B cell (primary cell): ENCODE measurements at regions not wholly inside any gene's neighbourhood (a gene's known extent, or its start where the extent isn't known, plus 50 kb on each side); places are given as distances from the start of the nearest gene placed in this dataset.

ENCODE experiments used
- ATAC-seq: fragments of 200-7000 bp; cut with Tn5 transposase; one replicate; pipeline ENCODE4 v1.10.0; 2021; ENCODE audit warnings: low read depth, mild to moderate bottlenecking, moderate number of reproducible peaks, moderate library complexity
- CTCF ChIA-PET: fragments of 350-600 bp; sonication (Branson Sonifier 250); formaldehyde crosslinking; loops from one replicate; lab custom pipeline; 2021; ENCODE audit warnings: antibody characterized with exemption, inconsistent platforms; lab: Charles Lee
- POLR2A ChIA-PET: fragments of 350-600 bp; sonication (Branson Sonifier 250); formaldehyde crosslinking; loops from one replicate; lab custom pipeline; 2021; ENCODE audit warnings: antibody characterized with exemption; lab: Charles Lee
- DNase-seq: peaks from one replicate; pipeline ENCODE4 v3.0.0; 2013
- H2AFZ ChIP-seq: 2 replicates; pipeline ENCODE4 v1.6.1; 2012; ENCODE audit warnings: mild to moderate bottlenecking, low read depth, low read length; ENCODE audit not compliant: insufficient read depth, poor library complexity, severe bottlenecking
- H3K27ac ChIP-seq, 2 donors: 1 replicate in 1 of 2; 2 replicates in 1 of 2; pipeline ENCODE4 v1.5.1; 2012 to 2013; ENCODE audit warnings: low read length in 2 of 2, mild to moderate bottlenecking in 2 of 2, moderate library complexity in 1 of 2
- H3K27me3 ChIP-seq, 4 experiments: fragments of 200-600 bp in 1 of 4; sonication (generic) in 1 of 4; replicated peaks in 1 of 4; 1 replicate in 2 of 4; 2 replicates in 2 of 4; pipeline versions ENCODE4 v1.6.1 to v1.7.0; 2013 to 2016; ENCODE audit warnings: low read length in 3 of 4, mild to moderate bottlenecking in 2 of 4, mixed read lengths in 1 of 4, moderate library complexity in 1 of 4; ENCODE audit not compliant: insufficient read depth in 4 of 4, control insufficient read depth in 3 of 4; ENCODE audit errors: control extremely low read depth in 1 of 4
- H3K36me3 ChIP-seq, 2 experiments: replicated peaks in 1 of 2; 1 replicate in 1 of 2; 2 replicates in 1 of 2; pipeline versions ENCODE4 v1.6.1 to v1.7.1; 2013; ENCODE audit warnings: low read length in 1 of 2; ENCODE audit not compliant: insufficient read depth in 2 of 2, control insufficient read depth in 1 of 2; ENCODE audit errors: control extremely low read depth in 1 of 2, extremely low read depth in 1 of 2
- H3K4me1 ChIP-seq, 2 donors: fragments of 200-600 bp in 1 of 2; sonication (generic) in 1 of 2; 1 replicate in 1 of 2; 2 replicates in 1 of 2; pipeline versions ENCODE4 v1.5.1 to v1.6.1; 2013 to 2017; ENCODE audit warnings: low read length in 2 of 2; ENCODE audit not compliant: control insufficient read depth in 2 of 2, insufficient read depth in 2 of 2
- H3K4me2 ChIP-seq: replicated peaks from 2 replicates; pipeline ENCODE3; 2012; ENCODE audit warnings: mild to moderate bottlenecking, low read depth, low read length; ENCODE audit not compliant: poor library complexity, severe bottlenecking
- H3K4me3 ChIP-seq, 5 experiments: fragments of 200-600 bp in 1 of 5; sonication (generic) in 1 of 5; 1 replicate in 3 of 5; 2 replicates in 2 of 5; pipeline versions ENCODE4 v1.5.1 to v1.7.0; 2011 to 2016; ENCODE audit warnings: low read length in 4 of 5, mild to moderate bottlenecking in 4 of 5, low read depth in 2 of 5, control low read depth in 1 of 5, moderate library complexity in 1 of 5; ENCODE audit not compliant: insufficient read depth in 1 of 5; ENCODE audit errors: control extremely low read depth in 1 of 5, extremely low read depth in 1 of 5
- H3K79me2 ChIP-seq: fragments of 200-600 bp; sonication (generic); one replicate; pipeline ENCODE4 v1.6.0; 2016; ENCODE audit warnings: low read length; ENCODE audit not compliant: control insufficient read depth, insufficient read depth
- H3K9ac ChIP-seq: fragments of 200-600 bp; sonication (generic); 2 replicates; pipeline ENCODE4 v1.6.1; 2017; ENCODE audit warnings: mild to moderate bottlenecking, low read length, moderate library complexity
- H3K9me3 ChIP-seq, 3 donors: one replicate each; pipeline versions ENCODE4 v1.6.1 to v1.7.1; 2013; ENCODE audit warnings: low read length in 2 of 3; ENCODE audit not compliant: control insufficient read depth in 2 of 3, insufficient read depth in 1 of 3; ENCODE audit errors: control extremely low read depth in 1 of 3
- H4K20me1 ChIP-seq: 2 replicates; pipeline ENCODE4 v1.6.0; 2012; ENCODE audit warnings: mild to moderate bottlenecking, low read length; ENCODE audit not compliant: insufficient read depth, control insufficient read depth, poor library complexity, severe bottlenecking
- H3K27ac Mint-ChIP-seq: one replicate; pipeline ENCODE4 v1.8.0; 2021; ENCODE audit warnings: mixed read lengths
- H3K27me3 Mint-ChIP-seq: one replicate; pipeline ENCODE4 v1.8.0; 2021; ENCODE audit warnings: mixed read lengths
- H3K4me1 Mint-ChIP-seq: one replicate; pipeline ENCODE4 v1.8.0; 2021; ENCODE audit warnings: mixed read lengths
- H3K4me3 Mint-ChIP-seq: one replicate; pipeline ENCODE4 v1.8.0; 2021; ENCODE audit warnings: mixed read lengths
- H3K9me3 Mint-ChIP-seq: one replicate; pipeline ENCODE4 v1.8.0; 2022; ENCODE audit warnings: mixed read lengths; ENCODE audit not compliant: insufficient read depth
- CTCF ChIP-seq: fragments of 200-600 bp; IDR thresholded peaks from one replicate; pipeline ENCODE4 v1.8.0; 2022; ENCODE audit warnings: antibody characterized with exemption, mild to moderate bottlenecking
- EZH2 ChIP-seq: IDR thresholded peaks from 2 replicates; pipeline ENCODE4 v1.6.1; 2012; ENCODE audit warnings: borderline replicate concordance, low read depth, mild to moderate bottlenecking, moderate library complexity, low read length; ENCODE audit not compliant: insufficient read depth, poor library complexity, severe bottlenecking
- WGBS: methylation state at CpG from one replicate; pipeline ENCODE4 v1.1.5; 2013; ENCODE audit warnings: missing lambda C conversion rate; ENCODE audit not compliant: insufficient coverage; 5-methylcytosine and 5-hydroxymethylcytosine counted together
- intact Hi-C: fragments of 100-400 bp; cut with micrococcal nuclease; formaldehyde crosslinking; loops from one replicate; pipeline ENCODE4 v1.10.0; 2022

- H4K20me1 ChIP-seq: no peaks in the 10 kb centered on the region
Measured at GRCh38 chr16:64445245-64445644, 676.6 kb downstream of the CDH11 start.

GRCh38 chr16:64440421-64440831, 681.4 kb downstream of the CDH11 start:
- Histone ChIP-seq H3K4me1 (no peaks in the 10 kb centered on the region), H3K4me2 (no peak overlapping the region), H3K36me3 (no peaks in the 10 kb centered on the region), H3K79me2 (no peaks in the 10 kb centered on the region), H2AFZ (no peak overlapping the region), H3K9me3 (no peaks in the 10 kb centered on the region), H4K20me1 (no peaks in the 10 kb centered on the region), H3K4me3 (no peak overlapping the region), H3K27me3 (no peaks in the 10 kb centered on the region), H3K27ac (no peak overlapping the region), H3K9ac (no peak overlapping the region)
- ATAC-seq: no peak
- Mint-ChIP-seq H3K4me3 (no peak overlapping the region), H3K27ac (no peak overlapping the region), H3K27me3 (no peaks in the 10 kb centered on the region), H3K9me3 (no peaks in the 10 kb centered on the region), H3K4me1 (no peaks in the 10 kb centered on the region)
- intact Hi-C loops: no loop called here
- WGBS: 100% methylated on average over 1 of the region's 3 CpGs
- CTCF ChIA-PET: interaction anchor here (1.1 kb wide), 1 partner anchor 10 kb away, joined by 4 read pairs; no protein-coding TSS in a partner anchor
- POLR2A ChIA-PET: no interaction called here
- no peak for TF ChIP-seq CTCF
- TF ChIP-seq EZH2: no peak
- DNase-seq: no peak

More at GRCh38 chr16:64445245-64445644, 676.6 kb downstream of the CDH11 start:
- no peak overlapping the region for H3K27ac Mint-ChIP-seq
- H3K4me3 ChIP-seq: no peak overlapping the region
- H3K27me3 ChIP-seq: no peaks in the 10 kb centered on the region
- TF ChIP-seq CTCF (no peak), EZH2 (no peak)
- ATAC-seq: no peak
- no peak for DNase-seq
- WGBS: 67% methylated on average over 1 of the region's 4 CpGs
- no peaks in the 10 kb centered on the region for H3K9me3 Mint-ChIP-seq
- no peaks in the 10 kb centered on the region for H3K36me3 ChIP-seq
- no peak overlapping the region for H3K27ac ChIP-seq
- no peak overlapping the region for H2AFZ ChIP-seq
- H3K9me3 ChIP-seq: no peaks in the 10 kb centered on the region
- H3K4me2 ChIP-seq: no peak overlapping the region
- no peak overlapping the region for H3K9ac ChIP-seq
- H3K4me3 Mint-ChIP-seq: no peak overlapping the region
- H3K4me1 Mint-ChIP-seq: no peaks in the 10 kb centered on the region
- H3K27me3 Mint-ChIP-seq: no peaks in the 10 kb centered on the region
- H3K79me2 ChIP-seq: no peaks in the 10 kb centered on the region
- no peaks in the 10 kb centered on the region for H3K4me1 ChIP-seq
- intact Hi-C loops: no loop called here
- CTCF ChIA-PET: no interaction called here
- POLR2A ChIA-PET: no interaction called here
